Stomach (tissue), 4 donors: ENCODE measurements at regions not wholly inside any gene's neighbourhood (a gene's known extent, or its start where the extent isn't known, plus 50 kb on each side); places are given as distances from the start of the nearest gene placed in this dataset.
"Not testable (repeated sequence)": the region's sequence is repeated elsewhere in the genome, so short reads cannot be mapped to it uniquely, and the experiment has no call there.

Source experiments
- CTCF ChIP-seq, 7 experiments: fragments of 450-650 bp in 4 of 7; fragments of 200-600 bp in 3 of 7; sonication (generic) in 3 of 7; IDR thresholded peaks; one replicate each; pipeline ENCODE4 v1.5.1; 2016 to 2019; ENCODE audit warnings: antibody characterized with exemption in 7 of 7, control low read depth in 2 of 7, mild to moderate bottlenecking in 1 of 7
- EP300 ChIP-seq: sonication (generic); formaldehyde crosslinking; IDR thresholded peaks from one replicate; pipeline ENCODE4 v1.6.1; 2017; ENCODE audit warnings: antibody characterized with exemption
- POLR2A ChIP-seq, 4 donors: fragments of 450-650 bp; IDR thresholded peaks; one replicate each; pipeline ENCODE4 v1.6.1; 2016; ENCODE audit warnings: antibody characterized with exemption in 4 of 4, control low read depth in 2 of 4, mild to moderate bottlenecking in 1 of 4, moderate library complexity in 1 of 4

- TF ChIP-seq CTCF (IDR thresholded peaks at IDR 0.05); POLR2A (IDR thresholded peaks at IDR 0.05); EP300: not testable (repeated sequence)
Observed at GRCh38 chr6:115414916-115415315, 645.8 kb downstream of the FRK start.
